Esophagus muscularis mucosa (tissue), 4 donors: ENCODE measurements at regions not wholly inside any gene's neighbourhood (a gene's known extent, or its start where the extent isn't known, plus 50 kb on each side); places are given as distances from the start of the nearest gene placed in this dataset.

Experiments
- CTCF ChIP-seq, 3 experiments: fragments of 200-600 bp in 2 of 3; fragments of 450-650 bp in 1 of 3; sonication (generic) in 2 of 3; IDR thresholded peaks; one replicate each; pipeline ENCODE4 v1.5.1; 2017 to 2019; ENCODE audit warnings: antibody characterized with exemption in 3 of 3, mild to moderate bottlenecking in 2 of 3, moderate library complexity in 1 of 3
- EP300 ChIP-seq: sonication (generic); formaldehyde crosslinking; IDR thresholded peaks from one replicate; pipeline ENCODE4 v1.6.1; 2017; ENCODE audit warnings: antibody characterized with exemption
- POLR2AphosphoS5 ChIP-seq, 2 donors: sonication (generic); formaldehyde crosslinking; IDR thresholded peaks; one replicate each; pipeline ENCODE4 v1.6.1; 2017; ENCODE audit warnings: antibody characterized with exemption in 2 of 2

GRCh38 chr7:46129831-46130230 lies 208.8 kb upstream of the IGFBP3 start:
- TF ChIP-seq CTCF (IDR thresholded peaks at IDR 0.05) (no peak), EP300 (no peak), POLR2AphosphoS5 (IDR thresholded peaks at IDR 0.05) (no peak)
